HCT116 (cell line): ENCODE measurements at regions not wholly inside any gene's neighbourhood (a gene's known extent, or its start where the extent isn't known, plus 50 kb on each side); places are given as distances from the start of the nearest gene placed in this dataset.

Source experiments
- EGR1 ChIP-seq: IDR thresholded peaks from 2 replicates; pipeline ENCODE4 v1.6.1; 2012; ENCODE audit warnings: low read depth
- EZH2 ChIP-seq: fragments of 200-600 bp; sonication (generic); IDR thresholded peaks from 2 replicates; pipeline ENCODE4 v1.6.1; 2017; ENCODE audit warnings: antibody characterized with exemption, mixed run types
- POLR2A ChIP-seq: IDR thresholded peaks from 2 replicates; pipeline ENCODE4 v1.7.0; 2011; ENCODE audit warnings: borderline replicate concordance; ENCODE audit not compliant: insufficient read depth, insufficient read length; ENCODE audit errors: extremely low read depth
- POLR2AphosphoS5 ChIP-seq: IDR thresholded peaks from 2 replicates; pipeline ENCODE4 v1.6.1; 2011; ENCODE audit warnings: mild to moderate bottlenecking, low read depth, low read length, moderate library complexity
- ZNF274 ChIP-seq: fragments of 200-500 bp; sonication (Bioruptor generic); IDR thresholded peaks from 2 replicates; pipeline ENCODE4 v1.6.1; 2014; ENCODE audit warnings: mild to moderate bottlenecking, low read depth, low read length, inconsistent platforms
- TF ChIP-seq, protein P1 (sequence below), 3 experiments: fragments of 200-600 bp in 1 of 3; sonication (generic) in 1 of 3; IDR thresholded peaks in 2 of 3; conservative IDR thresholded peaks in 1 of 3; 2 replicates each; pipeline ENCODE4 v1.5.1; 2012 to 2017; ENCODE audit warnings: low read depth in 2 of 3, low read length in 2 of 3, antibody characterized with exemption in 1 of 3, borderline replicate concordance in 1 of 3, control low read depth in 1 of 3, mild to moderate bottlenecking in 1 of 3, mixed read lengths in 1 of 3, mixed run types in 1 of 3, moderate library complexity in 1 of 3; ENCODE audit not compliant: insufficient read depth in 1 of 3

DNA sequence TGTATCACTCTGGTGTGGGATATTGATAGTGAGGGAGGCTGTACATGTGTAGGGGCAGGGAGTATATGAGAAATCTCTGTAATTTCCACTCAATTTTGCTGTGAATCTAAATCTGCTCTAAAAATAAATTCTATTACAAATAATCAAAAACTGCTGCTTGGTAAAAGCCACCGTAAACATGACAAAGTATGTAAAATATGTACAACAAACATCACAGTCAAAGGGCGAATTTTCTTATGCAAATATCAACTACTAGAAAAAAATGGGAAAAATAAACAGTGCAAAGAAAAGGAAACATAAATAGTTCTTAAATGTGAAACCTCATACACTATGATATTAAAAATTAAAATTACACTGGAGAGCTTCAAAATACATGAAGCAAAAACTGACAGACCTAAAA is 105.1 kb upstream of the DCLK2 start:
- TF ChIP-seq EZH2 (no peak), POLR2AphosphoS5 (no peak), POLR2A (no peak), EGR1 (no peak), ZNF274 (no peak)
- TF ChIP-seq, protein P1, sequence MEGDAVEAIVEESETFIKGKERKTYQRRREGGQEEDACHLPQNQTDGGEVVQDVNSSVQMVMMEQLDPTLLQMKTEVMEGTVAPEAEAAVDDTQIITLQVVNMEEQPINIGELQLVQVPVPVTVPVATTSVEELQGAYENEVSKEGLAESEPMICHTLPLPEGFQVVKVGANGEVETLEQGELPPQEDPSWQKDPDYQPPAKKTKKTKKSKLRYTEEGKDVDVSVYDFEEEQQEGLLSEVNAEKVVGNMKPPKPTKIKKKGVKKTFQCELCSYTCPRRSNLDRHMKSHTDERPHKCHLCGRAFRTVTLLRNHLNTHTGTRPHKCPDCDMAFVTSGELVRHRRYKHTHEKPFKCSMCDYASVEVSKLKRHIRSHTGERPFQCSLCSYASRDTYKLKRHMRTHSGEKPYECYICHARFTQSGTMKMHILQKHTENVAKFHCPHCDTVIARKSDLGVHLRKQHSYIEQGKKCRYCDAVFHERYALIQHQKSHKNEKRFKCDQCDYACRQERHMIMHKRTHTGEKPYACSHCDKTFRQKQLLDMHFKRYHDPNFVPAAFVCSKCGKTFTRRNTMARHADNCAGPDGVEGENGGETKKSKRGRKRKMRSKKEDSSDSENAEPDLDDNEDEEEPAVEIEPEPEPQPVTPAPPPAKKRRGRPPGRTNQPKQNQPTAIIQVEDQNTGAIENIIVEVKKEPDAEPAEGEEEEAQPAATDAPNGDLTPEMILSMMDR (IDR thresholded peaks at IDR 0.05 in 2 of 3, conservative IDR thresholded peaks at IDR 0.05 in 1 of 3; ENCODE audit: borderline replicate concordance in 1 of 3, insufficient read depth in 1 of 3, low read depth in 2 of 3, low read length in 2 of 3) = no peak
